Thoracic aorta (tissue), 2 donors: ENCODE measurements at regions not wholly inside any gene's neighbourhood (a gene's known extent, or its start where the extent isn't known, plus 50 kb on each side); places are given as distances from the start of the nearest gene placed in this dataset.
"Not testable (repeated sequence)": the region's sequence is repeated elsewhere in the genome, so short reads cannot be mapped to it uniquely, and the experiment has no call there.

Experiments used
- ATAC-seq: fragments of 150-250 bp; one replicate; pipeline ENCODE4 v1.8.0; 2017; ENCODE audit warnings: low read depth; ENCODE audit not compliant: insufficient number of reproducible peaks, low FRiP score
- DNase-seq: peaks from one replicate; pipeline ENCODE4 v3.0.0-alpha.2; 2020; ENCODE audit warnings: low spot score
- H3K27ac ChIP-seq, 2 donors: fragments of 200-600 bp; sonication (generic); 1 replicate in 1 of 2; 2 replicates in 1 of 2; pipeline ENCODE4 v1.5.1; 2016; ENCODE audit warnings: mild to moderate bottlenecking in 2 of 2, moderate library complexity in 2 of 2
- H3K27me3 ChIP-seq: fragments of 200-600 bp; sonication (generic); replicated peaks from 2 replicates; pipeline ENCODE4 v1.6.0; 2016; ENCODE audit warnings: mild to moderate bottlenecking; ENCODE audit not compliant: insufficient read depth
- H3K36me3 ChIP-seq: fragments of 200-600 bp; sonication (generic); one replicate; pipeline ENCODE4 v1.5.1; 2016
- H3K4me1 ChIP-seq, 2 donors: fragments of 200-600 bp; sonication (generic); 1 replicate in 1 of 2; 2 replicates in 1 of 2; pipeline versions ENCODE4 v1.5.1 to v1.6.0; 2016; ENCODE audit warnings: low read depth in 2 of 2, mild to moderate bottlenecking in 1 of 2; ENCODE audit not compliant: control insufficient read depth in 1 of 2
- H3K4me3 ChIP-seq: fragments of 200-600 bp; sonication (generic); 2 replicates; pipeline ENCODE4 v1.5.1; 2016; ENCODE audit warnings: mild to moderate bottlenecking
- H3K9me3 ChIP-seq: fragments of 200-600 bp; sonication (generic); 2 replicates; pipeline ENCODE4 v1.5.1; 2016
- TF ChIP-seq, protein P1 (sequence below): fragments of 200-600 bp; sonication (generic); IDR thresholded peaks from one replicate; pipeline ENCODE4 v1.5.1; 2019; ENCODE audit warnings: antibody characterized with exemption

DNA sequence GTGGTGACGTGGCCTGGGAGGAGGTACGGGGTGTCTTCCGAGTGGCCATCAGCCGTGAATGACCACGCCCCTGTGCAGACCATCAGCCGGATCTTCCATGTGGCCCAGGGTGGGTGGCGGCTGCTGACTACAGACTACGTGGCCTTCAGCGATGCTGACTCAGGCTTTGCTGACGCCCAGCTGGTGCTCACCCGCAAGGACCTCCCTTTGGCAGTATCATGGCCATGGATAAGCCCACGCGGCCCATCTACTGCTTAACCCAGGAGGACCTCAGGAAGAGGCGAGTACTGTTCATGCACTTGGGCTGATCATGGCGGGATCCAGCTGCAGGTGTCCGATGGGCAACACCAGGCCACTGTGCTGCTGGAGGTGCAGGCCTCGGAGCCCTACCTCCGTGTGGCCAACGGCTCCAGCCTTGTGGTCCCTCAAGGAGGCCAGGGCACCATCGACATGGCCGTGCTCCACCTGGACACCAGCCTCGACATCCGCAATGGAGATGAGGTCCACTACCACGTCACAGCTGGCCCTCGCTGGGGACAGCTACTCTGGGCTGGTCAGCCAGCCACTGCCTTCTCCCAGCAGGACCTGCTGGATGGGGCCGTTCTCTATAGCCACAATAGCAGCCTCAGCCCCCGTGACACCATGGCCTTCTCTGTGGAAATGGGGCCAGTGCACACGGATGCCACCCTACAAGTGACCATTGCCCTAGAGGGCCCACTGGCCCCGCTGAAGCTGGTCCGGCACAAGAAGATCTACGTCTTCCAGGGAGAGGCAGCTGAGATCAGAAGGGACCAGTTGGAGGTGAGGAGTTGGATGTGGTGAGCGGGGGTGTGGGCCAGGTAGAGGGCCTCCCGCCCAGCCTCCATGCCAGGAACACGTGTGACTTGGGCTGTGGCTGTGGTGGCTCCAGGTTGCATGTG lies 178.4 kb downstream of the TBC1D2B start:
- Histone ChIP-seq H3K4me3 (no peak overlapping the region), H3K27ac (no peak overlapping the region), H3K36me3 (no peaks in the 10 kb centered on the region), H3K9me3 (no peaks in the 10 kb centered on the region), H3K27me3 (no peaks in the 10 kb centered on the region), H3K4me1 (peaks cover 0 to 5% of the 10 kb centered on the region in 2 donors)
- ATAC-seq (no peak), DNase-seq (no peak)
- TF ChIP-seq, protein P1, sequence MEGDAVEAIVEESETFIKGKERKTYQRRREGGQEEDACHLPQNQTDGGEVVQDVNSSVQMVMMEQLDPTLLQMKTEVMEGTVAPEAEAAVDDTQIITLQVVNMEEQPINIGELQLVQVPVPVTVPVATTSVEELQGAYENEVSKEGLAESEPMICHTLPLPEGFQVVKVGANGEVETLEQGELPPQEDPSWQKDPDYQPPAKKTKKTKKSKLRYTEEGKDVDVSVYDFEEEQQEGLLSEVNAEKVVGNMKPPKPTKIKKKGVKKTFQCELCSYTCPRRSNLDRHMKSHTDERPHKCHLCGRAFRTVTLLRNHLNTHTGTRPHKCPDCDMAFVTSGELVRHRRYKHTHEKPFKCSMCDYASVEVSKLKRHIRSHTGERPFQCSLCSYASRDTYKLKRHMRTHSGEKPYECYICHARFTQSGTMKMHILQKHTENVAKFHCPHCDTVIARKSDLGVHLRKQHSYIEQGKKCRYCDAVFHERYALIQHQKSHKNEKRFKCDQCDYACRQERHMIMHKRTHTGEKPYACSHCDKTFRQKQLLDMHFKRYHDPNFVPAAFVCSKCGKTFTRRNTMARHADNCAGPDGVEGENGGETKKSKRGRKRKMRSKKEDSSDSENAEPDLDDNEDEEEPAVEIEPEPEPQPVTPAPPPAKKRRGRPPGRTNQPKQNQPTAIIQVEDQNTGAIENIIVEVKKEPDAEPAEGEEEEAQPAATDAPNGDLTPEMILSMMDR = no peak

DNA sequence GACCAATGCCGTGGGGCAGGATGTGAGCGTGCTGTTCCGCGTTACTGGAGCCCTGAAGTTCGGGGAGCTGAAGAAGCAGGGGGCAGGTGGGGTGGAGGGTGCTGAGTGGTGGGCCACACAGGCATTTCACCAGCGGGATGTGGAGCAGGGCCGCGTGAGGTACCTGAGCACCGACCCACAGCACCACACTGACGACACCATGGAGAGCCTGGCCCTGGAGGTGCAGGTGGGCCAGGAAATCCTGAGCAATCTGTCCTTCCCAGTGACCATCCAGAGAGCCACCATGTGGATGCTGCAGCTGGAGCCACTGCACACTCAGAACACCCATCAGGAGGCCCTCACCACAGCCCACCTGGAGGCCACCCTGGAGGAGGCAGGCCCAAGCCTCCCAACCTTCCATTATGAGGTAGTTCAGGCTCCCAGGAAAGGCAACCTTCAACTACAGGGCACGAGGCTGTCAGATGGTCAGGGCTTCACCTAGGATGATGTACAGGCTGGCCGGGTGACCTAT lies 179.6 kb downstream of the TBC1D2B start:
- Histone ChIP-seq H3K9me3 (no peaks in the 10 kb centered on the region), H3K4me1 (peaks cover 0 to 14% of the 10 kb centered on the region in 2 donors), H3K27me3 (no peaks in the 10 kb centered on the region), H3K36me3 (no peaks in the 10 kb centered on the region), H3K4me3 (no peak overlapping the region), H3K27ac (no peak overlapping the region)
- no peak for ATAC-seq
- no peak for DNase-seq
- TF ChIP-seq, protein P1 = no peak

DNA sequence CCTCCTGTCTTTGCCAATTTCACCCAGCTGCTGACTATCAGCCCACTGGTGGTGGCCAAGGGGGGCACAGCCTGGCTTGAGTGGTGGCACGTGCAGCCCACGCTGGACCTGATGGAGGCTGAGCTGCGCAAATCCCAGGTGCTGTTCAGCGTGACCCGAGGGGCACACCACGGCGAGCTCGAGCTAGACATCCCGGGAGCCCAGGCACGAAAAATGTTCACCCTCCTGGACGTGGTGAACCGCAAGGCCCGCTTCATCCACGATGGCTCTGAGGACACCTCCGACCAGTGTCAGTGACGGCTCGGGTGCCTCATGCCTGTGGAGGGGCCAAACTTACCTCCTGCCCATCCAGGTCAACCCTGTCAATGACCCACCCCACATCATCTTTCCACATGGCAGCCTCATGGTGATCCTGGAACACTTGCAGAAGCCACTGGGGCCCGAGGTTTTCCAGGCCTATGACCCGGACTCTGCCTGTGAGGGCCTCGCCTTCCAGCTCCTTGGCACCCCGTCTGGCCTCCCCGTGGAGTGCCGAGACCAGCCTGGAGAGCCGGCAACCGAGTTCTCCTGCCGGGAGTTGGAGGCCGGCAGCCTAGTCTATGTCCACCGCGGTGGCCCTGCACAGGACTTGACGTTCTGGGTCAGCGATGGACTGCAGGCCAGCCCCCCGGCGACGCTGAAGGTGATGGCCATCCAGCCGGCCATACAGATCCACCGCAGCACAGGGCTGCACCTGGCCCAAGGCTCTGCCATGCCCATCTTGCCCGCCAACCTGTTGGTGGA lies 180.2 kb downstream of the TBC1D2B start:
- H3K27me3 ChIP-seq, H3K9me3 ChIP-seq, DNase-seq, H3K4me3 ChIP-seq, ATAC-seq, H3K27ac ChIP-seq, H3K36me3 ChIP-seq: not testable (repeated sequence)
- H3K4me1 ChIP-seq = peaks cover 0 to 14% of the 10 kb centered on the region in 2 donors

DNA sequence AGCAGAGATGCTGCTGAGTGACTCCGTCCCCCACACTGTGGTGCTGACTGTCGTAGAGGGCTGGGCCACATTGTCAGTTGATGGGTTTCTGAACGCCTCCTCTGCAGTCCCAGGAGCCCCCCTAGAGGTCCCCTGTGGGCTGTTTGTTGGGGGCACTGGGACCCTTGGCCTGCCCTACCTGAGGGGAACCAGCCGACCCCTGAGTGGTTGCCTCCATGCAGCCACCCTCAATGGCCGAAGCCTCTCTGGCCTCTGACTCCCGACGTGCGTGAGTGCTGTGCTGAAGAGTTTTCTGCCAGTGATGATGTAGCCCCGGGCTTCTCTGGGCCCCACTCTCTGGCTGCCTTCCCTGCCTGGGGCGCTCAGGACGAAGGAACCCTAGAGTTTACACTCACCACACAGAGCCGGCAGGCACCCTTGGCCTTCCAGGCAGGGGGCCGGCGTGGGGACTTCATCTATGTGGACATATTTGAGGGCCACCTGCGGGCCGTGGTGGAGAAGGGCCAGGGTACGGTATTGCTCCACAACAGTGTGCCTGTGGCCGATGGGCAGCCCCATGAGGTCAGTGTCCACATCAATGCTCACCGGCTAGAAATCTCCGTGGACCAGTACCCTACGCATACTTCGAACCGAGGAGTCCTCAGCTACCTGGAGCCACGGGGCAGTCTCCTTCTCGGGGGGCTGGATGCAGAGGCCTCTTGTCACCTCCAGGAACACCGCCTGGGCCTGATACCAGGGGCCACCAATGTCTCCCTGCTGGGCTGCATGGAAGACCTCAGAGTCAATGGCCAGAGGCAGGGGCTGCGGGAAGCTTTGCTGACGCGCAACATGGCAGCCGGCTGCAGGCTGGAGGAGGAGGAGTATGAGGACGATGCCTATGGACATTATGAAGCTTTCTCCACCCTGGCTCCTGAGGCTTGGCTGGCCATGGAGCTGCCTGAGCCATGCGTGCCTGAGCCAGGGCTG lies 181.1 kb downstream of the TBC1D2B start:
- H3K27ac ChIP-seq, H3K27me3 ChIP-seq, H3K9me3 ChIP-seq, H3K4me3 ChIP-seq, H3K36me3 ChIP-seq, DNase-seq, ATAC-seq: not testable (repeated sequence)
- H3K4me1 ChIP-seq = peaks cover 0 to 22% of the 10 kb centered on the region in 2 donors

DNA sequence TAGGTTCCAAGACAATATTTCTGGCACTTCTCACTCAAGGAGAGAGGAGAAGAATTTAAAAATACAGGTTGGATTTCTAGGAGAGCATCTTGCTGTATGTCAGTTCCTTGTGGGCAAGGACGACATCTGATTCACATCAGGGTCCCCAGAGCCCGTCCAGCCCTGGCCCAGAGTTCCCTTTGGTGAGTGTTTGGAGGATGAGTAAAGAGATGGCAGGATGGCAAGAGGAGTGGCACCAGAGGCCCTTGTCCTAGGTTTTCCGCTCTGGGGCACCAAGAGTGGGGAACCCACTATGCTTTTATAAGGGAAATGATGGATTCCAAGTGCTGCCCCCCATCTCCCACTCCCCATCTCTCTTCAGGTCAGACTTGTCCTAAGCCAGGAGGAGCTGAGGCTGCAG lies 181.8 kb downstream of the TBC1D2B start:
- Histone ChIP-seq H3K4me3 (no peak overlapping the region), H3K27me3 (no peaks in the 10 kb centered on the region), H3K27ac (no peak overlapping the region), H3K36me3 (no peaks in the 10 kb centered on the region), H3K4me1 (peaks cover 3 to 27% of the 10 kb centered on the region in 2 donors), H3K9me3 (no peaks in the 10 kb centered on the region)
- DNase-seq (no peak), ATAC-seq (no peak)
- TF ChIP-seq, protein P1 = no peak

DNA sequence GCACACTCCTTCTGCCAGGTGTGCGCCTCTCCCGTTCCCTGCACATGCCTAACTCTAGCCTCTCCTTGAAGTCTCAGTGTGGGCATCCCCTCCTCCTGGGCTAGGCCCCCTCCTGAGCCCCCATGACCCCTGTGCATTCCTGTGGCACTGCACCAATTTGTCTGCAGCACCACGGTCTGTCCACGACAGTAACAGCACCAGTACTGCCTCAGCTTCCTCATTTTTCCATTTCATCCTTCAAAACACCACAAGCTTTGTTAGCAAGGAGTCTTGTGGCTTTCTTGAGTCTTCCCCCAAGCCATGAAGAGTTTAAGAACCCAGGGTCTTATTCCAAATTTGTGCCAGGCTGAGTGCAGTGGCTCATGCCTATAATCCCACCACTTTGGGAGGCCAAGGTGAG lies 182.4 kb downstream of the TBC1D2B start:
- not testable (repeated sequence) for H3K36me3 ChIP-seq, H3K4me3 ChIP-seq, H3K27me3 ChIP-seq, H3K27ac ChIP-seq, H3K9me3 ChIP-seq, DNase-seq, ATAC-seq
- peaks cover 9 to 33% of the 10 kb centered on the region in 2 donors for H3K4me1 ChIP-seq

DNA sequence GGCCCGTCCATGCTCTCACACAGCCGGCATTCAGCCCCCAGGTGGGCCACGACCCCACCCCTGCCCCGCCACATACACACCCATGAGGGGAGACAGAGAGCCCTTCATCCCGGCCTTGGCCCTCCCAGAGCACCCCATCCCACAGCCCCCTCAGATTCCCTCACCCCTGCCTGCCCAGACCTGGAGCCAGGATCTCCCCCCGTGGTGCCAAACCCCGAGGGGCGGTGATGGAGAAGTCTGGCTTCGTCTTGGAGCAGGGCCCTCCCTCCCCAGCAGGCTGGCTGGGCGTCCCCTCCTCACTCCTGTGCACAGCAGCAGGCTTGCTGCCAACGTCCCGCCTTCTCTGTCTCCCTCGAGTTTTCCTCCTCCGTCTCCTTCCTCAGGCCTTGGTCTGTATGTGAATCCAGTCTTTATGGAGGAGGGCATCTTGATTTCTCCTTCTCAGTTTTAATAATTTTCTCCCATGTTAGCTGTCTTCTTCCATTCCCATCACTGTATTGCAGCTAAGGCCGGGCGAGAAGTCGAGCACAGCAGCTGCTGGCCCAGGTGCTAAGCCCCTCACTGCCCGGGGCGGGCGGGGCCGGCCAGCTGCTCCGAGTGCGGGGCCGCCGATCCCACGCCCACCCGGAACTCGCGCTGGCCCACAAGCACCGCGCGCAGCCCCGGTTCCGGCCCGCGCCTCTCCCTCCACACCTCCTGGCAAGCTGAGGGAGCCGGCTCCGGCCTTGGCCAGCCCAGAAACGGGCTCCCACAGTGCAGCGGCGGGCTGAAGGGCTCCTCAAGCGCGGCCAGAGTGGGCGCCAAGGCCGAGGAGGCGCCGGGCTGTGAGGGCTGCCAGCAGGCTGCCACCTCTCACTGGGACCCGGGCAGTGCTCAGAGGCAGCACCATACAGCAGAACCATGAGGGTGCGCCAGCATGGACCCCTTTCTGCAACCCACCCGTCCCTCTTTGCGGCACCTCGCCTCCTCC lies 183.6 kb downstream of the TBC1D2B start:
- H3K4me1 ChIP-seq = peaks cover 19 to 45% of the 10 kb centered on the region in 2 donors
- H3K27ac ChIP-seq, H3K9me3 ChIP-seq, ATAC-seq, H3K27me3 ChIP-seq, H3K4me3 ChIP-seq, DNase-seq, H3K36me3 ChIP-seq: not testable (repeated sequence)

DNA sequence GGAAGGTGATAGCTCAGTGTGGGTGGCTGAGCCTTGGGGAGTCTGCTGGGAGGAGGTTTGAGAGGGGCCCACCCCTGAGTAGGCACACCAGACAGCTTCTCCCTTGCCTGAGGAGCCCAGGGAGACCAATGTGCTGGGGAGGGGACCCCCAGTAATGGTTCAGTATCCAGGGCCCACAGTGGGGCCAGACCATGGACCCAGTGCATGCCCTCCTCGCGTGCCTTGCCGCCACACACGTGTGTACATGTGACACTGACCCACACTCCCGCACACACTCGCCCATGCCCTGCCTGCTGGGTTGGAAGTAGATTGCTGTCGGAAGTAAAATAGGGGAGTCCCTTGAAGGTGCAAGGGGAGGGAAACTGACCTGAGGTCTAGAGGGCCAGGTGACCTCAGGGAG lies 184.3 kb downstream of the TBC1D2B start:
- not testable (repeated sequence) for H3K27me3 ChIP-seq, H3K27ac ChIP-seq, H3K9me3 ChIP-seq, ATAC-seq, H3K36me3 ChIP-seq, DNase-seq, H3K4me3 ChIP-seq
- H3K4me1 ChIP-seq = peaks cover 19 to 47% of the 10 kb centered on the region in 2 donors
